ENCODE measurements at regions not wholly inside any gene's neighbourhood (a gene's known extent, or its start where the extent isn't known, plus 50 kb on each side); places are given as distances from the start of the nearest gene placed in this dataset.

- Histone ChIP-seq H3K27me3 (ENCODE audit: control insufficient read depth, insufficient read depth, low read length) (no peaks in the 10 kb centered on the region), H3K4me3 (ENCODE audit: low read length) (no peak overlapping the region), H3K36me3 (ENCODE audit: control insufficient read depth, insufficient read depth, low read length) (no peaks in the 10 kb centered on the region), H3K9me3 (ENCODE audit: control insufficient read depth, insufficient read depth, low read length) (no peaks in the 10 kb centered on the region), H3K4me1 (ENCODE audit: control insufficient read depth, insufficient read depth, low read length) (no peaks in the 10 kb centered on the region), H3K27ac (ENCODE audit: low read length) (no peak overlapping the region)
- H3K36me3 Mint-ChIP-seq: no peaks in the 10 kb centered on the region
- H3K27me3 Mint-ChIP-seq (ENCODE audit: low read depth in 2 of 2): no peaks in the 10 kb centered on the region
- ATAC-seq (no peak), DNase-seq (no peak)
- intact Hi-C loops (cut with micrococcal nuclease): no loop called here
- H3K9me3 Mint-ChIP-seq: peaks cover 20 to 28% of the 10 kb centered on the region in 2 donors
- no peaks in the 10 kb centered on the region for H3K4me1 Mint-ChIP-seq
- H3K27ac Mint-ChIP-seq: no peak overlapping the region
- no peak for TF ChIP-seq CTCF (IDR thresholded peaks at IDR 0.05)
- WGBS (ENCODE audit: insufficient coverage): 96% methylated on average over 5 of the region's 5 CpGs
- H3K4me3 Mint-ChIP-seq: no peak overlapping the region
These were observed 503.3 kb upstream of the PTCHD4 start for GRCh38 chr6:48614326-48614725.

GRCh38 chr6:48613231-48613949 is 502.4 kb upstream of the PTCHD4 start:
- no peak overlapping the region for H3K27ac ChIP-seq (ENCODE audit: low read length)
- no peak overlapping the region for H3K4me3 ChIP-seq (ENCODE audit: low read length)
- H3K27me3 Mint-ChIP-seq (ENCODE audit: low read depth in 2 of 2): no peaks in the 10 kb centered on the region
- no peak overlapping the region for H3K27ac Mint-ChIP-seq
- H3K4me3 Mint-ChIP-seq: no peak overlapping the region
- H3K27me3 ChIP-seq (ENCODE audit: control insufficient read depth, insufficient read depth, low read length): no peaks in the 10 kb centered on the region
- no peaks in the 10 kb centered on the region for H3K36me3 Mint-ChIP-seq
- intact Hi-C loops (cut with micrococcal nuclease): no loop called here
- H3K36me3 ChIP-seq (ENCODE audit: control insufficient read depth, insufficient read depth, low read length): no peaks in the 10 kb centered on the region
- ATAC-seq (no peak), DNase-seq (no peak)
- peaks cover 20 to 31% of the 10 kb centered on the region in 2 donors for H3K9me3 Mint-ChIP-seq
- H3K9me3 ChIP-seq (ENCODE audit: control insufficient read depth, insufficient read depth, low read length): no peaks in the 10 kb centered on the region
- no peaks in the 10 kb centered on the region for H3K4me1 ChIP-seq (ENCODE audit: control insufficient read depth, insufficient read depth, low read length)
- WGBS (ENCODE audit: insufficient coverage): 60% methylated on average over 1 of the region's 5 CpGs
- H3K4me1 Mint-ChIP-seq: no peaks in the 10 kb centered on the region
- no peak for TF ChIP-seq CTCF (IDR thresholded peaks at IDR 0.05)

GRCh38 chr6:48611332-48611731 is 500.3 kb upstream of the PTCHD4 start:
- H3K4me1 ChIP-seq (ENCODE audit: control insufficient read depth, insufficient read depth, low read length): no peaks in the 10 kb centered on the region
- intact Hi-C loops (cut with micrococcal nuclease): no loop called here
- H3K27ac ChIP-seq (ENCODE audit: low read length): no peak overlapping the region
- Mint-ChIP-seq H3K27me3 (ENCODE audit: low read depth in 2 of 2) (no peaks in the 10 kb centered on the region), H3K4me3 (no peak overlapping the region), H3K36me3 (no peaks in the 10 kb centered on the region), H3K4me1 (no peaks in the 10 kb centered on the region), H3K9me3 (peaks cover 16 to 30% of the 10 kb centered on the region in 2 donors), H3K27ac (no peak overlapping the region)
- TF ChIP-seq CTCF (IDR thresholded peaks at IDR 0.05): no peak
- DNase-seq (no peak), ATAC-seq (no peak)
- H3K9me3 ChIP-seq (ENCODE audit: control insufficient read depth, insufficient read depth, low read length): no peaks in the 10 kb centered on the region
- no peaks in the 10 kb centered on the region for H3K27me3 ChIP-seq (ENCODE audit: control insufficient read depth, insufficient read depth, low read length)
- WGBS (ENCODE audit: insufficient coverage): 72% methylated on average over 2 of the region's 3 CpGs
- no peaks in the 10 kb centered on the region for H3K36me3 ChIP-seq (ENCODE audit: control insufficient read depth, insufficient read depth, low read length)
- H3K4me3 ChIP-seq (ENCODE audit: low read length): no peak overlapping the region

GRCh38 chr6:48610846-48611245 is 499.8 kb upstream of the PTCHD4 start:
- no peaks in the 10 kb centered on the region for H3K4me1 ChIP-seq (ENCODE audit: control insufficient read depth, insufficient read depth, low read length)
- H3K27me3 ChIP-seq (ENCODE audit: control insufficient read depth, insufficient read depth, low read length): no peaks in the 10 kb centered on the region
- no peak for ATAC-seq
- Mint-ChIP-seq H3K9me3 (peaks cover 16 to 28% of the 10 kb centered on the region in 2 donors), H3K27me3 (ENCODE audit: low read depth in 2 of 2) (no peaks in the 10 kb centered on the region), H3K36me3 (no peaks in the 10 kb centered on the region), H3K4me1 (no peaks in the 10 kb centered on the region), H3K27ac (no peak overlapping the region), H3K4me3 (no peak overlapping the region)
- no peak overlapping the region for H3K4me3 ChIP-seq (ENCODE audit: low read length)
- H3K27ac ChIP-seq (ENCODE audit: low read length): no peak overlapping the region
- DNase-seq: no peak
- WGBS (ENCODE audit: insufficient coverage): 20% methylated on average over 1 of the region's 1 CpG
- H3K9me3 ChIP-seq (ENCODE audit: control insufficient read depth, insufficient read depth, low read length): no peaks in the 10 kb centered on the region
- intact Hi-C loops (cut with micrococcal nuclease): no loop called here
- TF ChIP-seq CTCF (IDR thresholded peaks at IDR 0.05): no peak
- no peaks in the 10 kb centered on the region for H3K36me3 ChIP-seq (ENCODE audit: control insufficient read depth, insufficient read depth, low read length)

Measured in natural killer cell (primary cell).